ENCODE measurements at regions not wholly inside any gene's neighbourhood (a gene's known extent, or its start where the extent isn't known, plus 50 kb on each side); places are given as distances from the start of the nearest gene placed in this dataset.

GRCh38 chr10:70964881-70965280, 76.5 kb upstream of the PCBD1 start:
- TF ChIP-seq CTCF (IDR thresholded peaks at IDR 0.05) (no peak), POLR2A (IDR thresholded peaks at IDR 0.05) (no peak)
